ENCODE measurements at regions not wholly inside any gene's neighbourhood (a gene's known extent, or its start where the extent isn't known, plus 50 kb on each side); places are given as distances from the start of the nearest gene placed in this dataset.

GRCh38 chr6:113363048-113363798, 493.9 kb upstream of the MARCKS start:
- CTCF ChIA-PET = no interaction called here
- ATAC-seq = no peak
- intact Hi-C loops (cut with micrococcal nuclease; ENCODE audit: unreplicated experiment) = no loop called here

GRCh38 chr6:113363866-113364265, 493.3 kb upstream of the MARCKS start:
- ATAC-seq = no peak
- POLR2A ChIA-PET = no interaction called here
- intact Hi-C loops (cut with micrococcal nuclease; ENCODE audit: unreplicated experiment) (no loop called here), in situ Hi-C loops (cut with HindIII; ENCODE audit: low pct_unique_long_range_greater_than_20kb, low sequenced_read_pairs) (no loop called here)
- TF ChIP-seq SIN3A (IDR thresholded peaks at IDR 0.05; ENCODE audit: borderline replicate concordance, insufficient read depth, low read depth, low read length) = no peak
- no peak for TF ChIP-seq CTCF (IDR thresholded peaks at IDR 0.05)
- no peak for TF ChIP-seq TCF7L2 (IDR thresholded peaks at IDR 0.05; ENCODE audit: low read depth, low read length)
- TF ChIP-seq REST (IDR thresholded peaks at IDR 0.05; ENCODE audit: insufficient read depth in 1 of 2, low read depth in 2 of 2, low read length in 1 of 2) = no peak
- TF ChIP-seq POLR2AphosphoS5 (IDR thresholded peaks at IDR 0.05; ENCODE audit: low read depth, low read length) = no peak
- BruUV-seq (replicated peaks) = no TSS peak
- Histone ChIP-seq H3K27ac (ENCODE audit: low read length) (no peak overlapping the region), H3K9me3 (ENCODE audit: control insufficient read depth, insufficient read depth, low read depth, low read length) (no peaks in the 10 kb centered on the region), H3K36me3 (ENCODE audit: control insufficient read depth, insufficient read depth, low read length) (no peaks in the 10 kb centered on the region), H3K4me1 (ENCODE audit: control insufficient read depth, insufficient read depth, low read length) (no peaks in the 10 kb centered on the region), H3K27me3 (ENCODE audit: control insufficient read depth, insufficient read depth, low read length) (no peaks in the 10 kb centered on the region), H3K4me3 (ENCODE audit: low read depth in 2 of 2, low read length in 2 of 2) (no peak overlapping the region)
- no peak for DNase-seq (ENCODE audit: low read depth, low spot score)
- CTCF ChIA-PET = no interaction called here

More at GRCh38 chr6:113363048-113363798, 493.9 kb upstream of the MARCKS start:
- Histone ChIP-seq H3K9me3 (ENCODE audit: control insufficient read depth, insufficient read depth, low read depth, low read length) (no peaks in the 10 kb centered on the region), H3K27ac (ENCODE audit: low read length) (no peak overlapping the region), H3K4me3 (ENCODE audit: low read depth in 2 of 2, low read length in 2 of 2) (no peak overlapping the region), H3K27me3 (ENCODE audit: control insufficient read depth, insufficient read depth, low read length) (no peaks in the 10 kb centered on the region), H3K36me3 (ENCODE audit: control insufficient read depth, insufficient read depth, low read length) (no peaks in the 10 kb centered on the region), H3K4me1 (ENCODE audit: control insufficient read depth, insufficient read depth, low read length) (no peaks in the 10 kb centered on the region)
- no TSS peak for BruUV-seq (replicated peaks)
- no peak for TF ChIP-seq SIN3A (IDR thresholded peaks at IDR 0.05; ENCODE audit: borderline replicate concordance, insufficient read depth, low read depth, low read length)
- TF ChIP-seq POLR2AphosphoS5 (IDR thresholded peaks at IDR 0.05; ENCODE audit: low read depth, low read length) = no peak
- no peak for TF ChIP-seq CTCF (IDR thresholded peaks at IDR 0.05)
- TF ChIP-seq REST (IDR thresholded peaks at IDR 0.05; ENCODE audit: insufficient read depth in 1 of 2, low read depth in 2 of 2, low read length in 1 of 2) = no peak
- POLR2A ChIA-PET = no interaction called here
- in situ Hi-C loops (cut with HindIII; ENCODE audit: low pct_unique_long_range_greater_than_20kb, low sequenced_read_pairs) = no loop called here
- no peak for DNase-seq (ENCODE audit: low read depth, low spot score)
